WTC11 (cell line): ENCODE measurements at regions not wholly inside any gene's neighbourhood (a gene's known extent, or its start where the extent isn't known, plus 50 kb on each side); places are given as distances from the start of the nearest gene placed in this dataset.

Experiments
- CREM ChIP-seq: sonication (generic); formaldehyde crosslinking; IDR thresholded peaks from 2 replicates; pipeline ENCODE4 v1.8.1; 2022; ENCODE audit warnings: mild to moderate bottlenecking, missing genetic modification reagents, moderate library complexity
- FOXK1 ChIP-seq: sonication (generic); formaldehyde crosslinking; IDR thresholded peaks from 2 replicates; pipeline ENCODE4 v1.8.0; 2022; ENCODE audit warnings: mild to moderate bottlenecking, moderate library complexity, missing genetic modification reagents
- FOXP1 ChIP-seq: sonication (generic); formaldehyde crosslinking; IDR thresholded peaks from 2 replicates; pipeline ENCODE4 v1.8.0; 2022; ENCODE audit warnings: missing genetic modification reagents, mild to moderate bottlenecking, moderate library complexity, borderline replicate concordance
- NR1H2 ChIP-seq: sonication (generic); formaldehyde crosslinking; IDR thresholded peaks from 2 replicates; pipeline ENCODE4 v1.9.0; 2021; ENCODE audit warnings: mild to moderate bottlenecking, moderate library complexity, missing genetic modification reagents
- SP1 ChIP-seq: sonication (generic); formaldehyde crosslinking; conservative IDR thresholded peaks from 2 replicates; pipeline ENCODE4 v1.8.1; 2022; ENCODE audit warnings: missing genetic modification reagents
- TF ChIP-seq, protein P1 (sequence below): sonication (generic); formaldehyde crosslinking; IDR thresholded peaks from 2 replicates; pipeline ENCODE4 v1.8.1; 2023; ENCODE audit warnings: mild to moderate bottlenecking, missing genetic modification reagents
- TF ChIP-seq, protein P2 (sequence below): fragments of 200-600 bp; IDR thresholded peaks from 2 replicates; pipeline ENCODE4 v1.8.0; 2022; ENCODE audit warnings: antibody characterized with exemption
- TF ChIP-seq, protein P3 (sequence below): sonication (generic); formaldehyde crosslinking; IDR thresholded peaks from 2 replicates; pipeline ENCODE4 v1.8.0; 2022; ENCODE audit warnings: mild to moderate bottlenecking, missing genetic modification reagents
- TF ChIP-seq, protein P4 (sequence below): sonication (generic); formaldehyde crosslinking; conservative IDR thresholded peaks from 2 replicates; pipeline ENCODE4 v1.8.1; 2022; ENCODE audit warnings: mild to moderate bottlenecking, missing genetic modification reagents
- TF ChIP-seq, protein P5 (sequence below): sonication (generic); formaldehyde crosslinking; IDR thresholded peaks from 2 replicates; pipeline ENCODE4 v1.8.1; 2023; ENCODE audit warnings: mild to moderate bottlenecking, missing genetic modification reagents, borderline replicate concordance

DNA sequence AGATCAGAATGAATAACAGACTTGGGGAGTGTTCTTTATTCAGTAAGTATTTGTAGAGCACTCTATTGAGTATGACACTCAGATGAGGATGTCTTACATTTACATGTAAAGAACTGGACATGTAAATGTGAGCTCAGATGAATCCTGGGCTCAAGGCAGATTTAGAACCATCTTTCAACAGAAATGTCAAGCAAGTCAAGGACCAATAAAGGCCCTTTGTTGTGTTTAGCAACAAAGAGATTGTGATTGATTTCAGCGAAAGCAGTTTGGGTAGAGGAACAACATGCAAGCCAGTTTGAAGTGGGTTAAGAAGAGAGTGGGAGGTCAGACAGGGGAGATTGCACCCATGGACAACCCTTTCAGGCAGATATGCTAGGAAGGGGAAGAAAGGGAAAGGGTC, 194.2 kb upstream of the DNAJC19 start:
- no peak for TF ChIP-seq FOXP1 (CRISPR knock-in tag)
- TF ChIP-seq SP1: no peak
- TF ChIP-seq, protein P1, sequence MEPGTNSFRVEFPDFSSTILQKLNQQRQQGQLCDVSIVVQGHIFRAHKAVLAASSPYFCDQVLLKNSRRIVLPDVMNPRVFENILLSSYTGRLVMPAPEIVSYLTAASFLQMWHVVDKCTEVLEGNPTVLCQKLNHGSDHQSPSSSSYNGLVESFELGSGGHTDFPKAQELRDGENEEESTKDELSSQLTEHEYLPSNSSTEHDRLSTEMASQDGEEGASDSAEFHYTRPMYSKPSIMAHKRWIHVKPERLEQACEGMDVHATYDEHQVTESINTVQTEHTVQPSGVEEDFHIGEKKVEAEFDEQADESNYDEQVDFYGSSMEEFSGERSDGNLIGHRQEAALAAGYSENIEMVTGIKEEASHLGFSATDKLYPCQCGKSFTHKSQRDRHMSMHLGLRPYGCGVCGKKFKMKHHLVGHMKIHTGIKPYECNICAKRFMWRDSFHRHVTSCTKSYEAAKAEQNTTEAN (CRISPR knock-in tag): no peak
- TF ChIP-seq, protein P2, sequence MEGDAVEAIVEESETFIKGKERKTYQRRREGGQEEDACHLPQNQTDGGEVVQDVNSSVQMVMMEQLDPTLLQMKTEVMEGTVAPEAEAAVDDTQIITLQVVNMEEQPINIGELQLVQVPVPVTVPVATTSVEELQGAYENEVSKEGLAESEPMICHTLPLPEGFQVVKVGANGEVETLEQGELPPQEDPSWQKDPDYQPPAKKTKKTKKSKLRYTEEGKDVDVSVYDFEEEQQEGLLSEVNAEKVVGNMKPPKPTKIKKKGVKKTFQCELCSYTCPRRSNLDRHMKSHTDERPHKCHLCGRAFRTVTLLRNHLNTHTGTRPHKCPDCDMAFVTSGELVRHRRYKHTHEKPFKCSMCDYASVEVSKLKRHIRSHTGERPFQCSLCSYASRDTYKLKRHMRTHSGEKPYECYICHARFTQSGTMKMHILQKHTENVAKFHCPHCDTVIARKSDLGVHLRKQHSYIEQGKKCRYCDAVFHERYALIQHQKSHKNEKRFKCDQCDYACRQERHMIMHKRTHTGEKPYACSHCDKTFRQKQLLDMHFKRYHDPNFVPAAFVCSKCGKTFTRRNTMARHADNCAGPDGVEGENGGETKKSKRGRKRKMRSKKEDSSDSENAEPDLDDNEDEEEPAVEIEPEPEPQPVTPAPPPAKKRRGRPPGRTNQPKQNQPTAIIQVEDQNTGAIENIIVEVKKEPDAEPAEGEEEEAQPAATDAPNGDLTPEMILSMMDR: no peak
- TF ChIP-seq, protein P3, sequence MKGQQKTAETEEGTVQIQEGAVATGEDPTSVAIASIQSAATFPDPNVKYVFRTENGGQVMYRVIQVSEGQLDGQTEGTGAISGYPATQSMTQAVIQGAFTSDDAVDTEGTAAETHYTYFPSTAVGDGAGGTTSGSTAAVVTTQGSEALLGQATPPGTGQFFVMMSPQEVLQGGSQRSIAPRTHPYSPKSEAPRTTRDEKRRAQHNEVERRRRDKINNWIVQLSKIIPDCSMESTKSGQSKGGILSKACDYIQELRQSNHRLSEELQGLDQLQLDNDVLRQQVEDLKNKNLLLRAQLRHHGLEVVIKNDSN: no peak
- TF ChIP-seq, protein P4, sequence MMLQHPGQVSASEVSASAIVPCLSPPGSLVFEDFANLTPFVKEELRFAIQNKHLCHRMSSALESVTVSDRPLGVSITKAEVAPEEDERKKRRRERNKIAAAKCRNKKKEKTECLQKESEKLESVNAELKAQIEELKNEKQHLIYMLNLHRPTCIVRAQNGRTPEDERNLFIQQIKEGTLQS (CRISPR knock-in tag): no peak
- TF ChIP-seq, protein P5, sequence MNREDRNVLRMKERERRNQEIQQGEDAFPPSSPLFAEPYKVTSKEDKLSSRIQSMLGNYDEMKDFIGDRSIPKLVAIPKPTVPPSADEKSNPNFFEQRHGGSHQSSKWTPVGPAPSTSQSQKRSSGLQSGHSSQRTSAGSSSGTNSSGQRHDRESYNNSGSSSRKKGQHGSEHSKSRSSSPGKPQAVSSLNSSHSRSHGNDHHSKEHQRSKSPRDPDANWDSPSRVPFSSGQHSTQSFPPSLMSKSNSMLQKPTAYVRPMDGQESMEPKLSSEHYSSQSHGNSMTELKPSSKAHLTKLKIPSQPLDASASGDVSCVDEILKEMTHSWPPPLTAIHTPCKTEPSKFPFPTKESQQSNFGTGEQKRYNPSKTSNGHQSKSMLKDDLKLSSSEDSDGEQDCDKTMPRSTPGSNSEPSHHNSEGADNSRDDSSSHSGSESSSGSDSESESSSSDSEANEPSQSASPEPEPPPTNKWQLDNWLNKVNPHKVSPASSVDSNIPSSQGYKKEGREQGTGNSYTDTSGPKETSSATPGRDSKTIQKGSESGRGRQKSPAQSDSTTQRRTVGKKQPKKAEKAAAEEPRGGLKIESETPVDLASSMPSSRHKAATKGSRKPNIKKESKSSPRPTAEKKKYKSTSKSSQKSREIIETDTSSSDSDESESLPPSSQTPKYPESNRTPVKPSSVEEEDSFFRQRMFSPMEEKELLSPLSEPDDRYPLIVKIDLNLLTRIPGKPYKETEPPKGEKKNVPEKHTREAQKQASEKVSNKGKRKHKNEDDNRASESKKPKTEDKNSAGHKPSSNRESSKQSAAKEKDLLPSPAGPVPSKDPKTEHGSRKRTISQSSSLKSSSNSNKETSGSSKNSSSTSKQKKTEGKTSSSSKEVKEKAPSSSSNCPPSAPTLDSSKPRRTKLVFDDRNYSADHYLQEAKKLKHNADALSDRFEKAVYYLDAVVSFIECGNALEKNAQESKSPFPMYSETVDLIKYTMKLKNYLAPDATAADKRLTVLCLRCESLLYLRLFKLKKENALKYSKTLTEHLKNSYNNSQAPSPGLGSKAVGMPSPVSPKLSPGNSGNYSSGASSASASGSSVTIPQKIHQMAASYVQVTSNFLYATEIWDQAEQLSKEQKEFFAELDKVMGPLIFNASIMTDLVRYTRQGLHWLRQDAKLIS (CRISPR knock-in tag): no peak
- TF ChIP-seq NR1H2: no peak
- no peak for TF ChIP-seq CREM
- TF ChIP-seq FOXK1 (CRISPR knock-in tag): no peak
